Left lung (tissue), 4 donors: ENCODE measurements at regions not wholly inside any gene's neighbourhood (a gene's known extent, or its start where the extent isn't known, plus 50 kb on each side); places are given as distances from the start of the nearest gene placed in this dataset.
A peak's percentile ranks its signal among the peaks of the same experiment; 100 is the strongest.

Source experiments
- ATAC-seq: fragments of 200-7000 bp; cut with Tn5 transposase; one replicate; pipeline ENCODE4 v1.9.1; 2020; ENCODE audit warnings: moderate library complexity
- DNase-seq, 4 donors: peaks; one replicate each; pipeline ENCODE4 v3.0.0-alpha.2; 2013 to 2020
- H3K27ac ChIP-seq, 2 donors: fragments of 200-600 bp; sonication (generic) in 1 of 2; one replicate each; pipeline versions ENCODE4 v1.5.0 to v1.8.0; 2020 to 2021
- H3K27me3 ChIP-seq, 2 donors: fragments of 200-600 bp; sonication (generic) in 1 of 2; one replicate each; pipeline versions ENCODE4 v1.5.0 to v1.8.0; 2020 to 2021
- H3K36me3 ChIP-seq, 2 donors: fragments of 200-600 bp; sonication (generic) in 1 of 2; one replicate each; pipeline versions ENCODE4 v1.5.0 to v1.8.0; 2020 to 2021
- H3K4me1 ChIP-seq, 2 donors: fragments of 200-600 bp; one replicate each; pipeline ENCODE4 v1.8.0; 2021
- H3K4me3 ChIP-seq, 2 donors: fragments of 200-600 bp; sonication (generic) in 1 of 2; one replicate each; pipeline versions ENCODE4 v1.5.0 to v1.8.0; 2020 to 2021; ENCODE audit warnings: mild to moderate bottlenecking in 1 of 2
- H3K9me3 ChIP-seq, 2 donors: fragments of 200-600 bp; sonication (generic) in 1 of 2; one replicate each; pipeline versions ENCODE4 v1.5.0 to v1.8.0; 2020 to 2021
- intact Hi-C, 2 donors: fragments of 100-400 bp; cut with DNase I; formaldehyde crosslinking; loops; one replicate each; pipeline versions ENCODE4 v1.11.2 to v1.14.2; 2022
- TF ChIP-seq, protein P1 (sequence below), 2 donors: fragments of 200-600 bp; sonication (generic) in 1 of 2; IDR thresholded peaks; one replicate each; pipeline versions ENCODE4 v1.5.0 to v1.8.0; 2021; ENCODE audit warnings: antibody characterized with exemption in 2 of 2
- donor health status: DM: no; HTN: yes; CAD: no.
- donor health status: DM: no; HTN: no; CAD: no.

DNA sequence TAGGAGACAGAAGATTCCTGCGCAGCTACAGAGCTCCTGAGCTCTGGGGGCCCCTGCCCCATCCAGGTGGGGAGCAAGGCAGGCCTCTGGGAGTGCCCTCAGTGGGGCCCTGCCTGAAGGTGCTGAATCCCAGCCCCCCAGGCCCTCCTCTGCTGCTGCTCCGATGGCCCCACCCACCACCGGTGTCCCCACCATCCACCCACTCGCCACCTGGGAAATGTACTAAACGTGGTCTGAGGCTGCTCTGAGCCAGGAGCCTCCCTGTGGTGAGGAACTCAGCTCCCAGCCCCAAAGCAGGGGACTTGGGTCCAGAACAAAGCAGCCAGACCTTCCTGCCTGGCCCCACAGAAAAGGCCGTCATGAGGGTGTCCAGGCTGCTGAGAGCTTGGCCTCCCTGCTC is 289.4 kb downstream of the CTTN start:
- no peaks in the 10 kb centered on the region for H3K9me3 ChIP-seq
- H3K4me3 ChIP-seq, result no peak overlapping the region
- no peaks in the 10 kb centered on the region for H3K27me3 ChIP-seq
- intact Hi-C loops, result no loop called here
- DNase-seq, result peak in 1 of 4 donors; percentile 39
- ATAC-seq, result no peak
- no peak overlapping the region for H3K27ac ChIP-seq
- no peaks in the 10 kb centered on the region for H3K4me1 ChIP-seq
- TF ChIP-seq, protein P1, sequence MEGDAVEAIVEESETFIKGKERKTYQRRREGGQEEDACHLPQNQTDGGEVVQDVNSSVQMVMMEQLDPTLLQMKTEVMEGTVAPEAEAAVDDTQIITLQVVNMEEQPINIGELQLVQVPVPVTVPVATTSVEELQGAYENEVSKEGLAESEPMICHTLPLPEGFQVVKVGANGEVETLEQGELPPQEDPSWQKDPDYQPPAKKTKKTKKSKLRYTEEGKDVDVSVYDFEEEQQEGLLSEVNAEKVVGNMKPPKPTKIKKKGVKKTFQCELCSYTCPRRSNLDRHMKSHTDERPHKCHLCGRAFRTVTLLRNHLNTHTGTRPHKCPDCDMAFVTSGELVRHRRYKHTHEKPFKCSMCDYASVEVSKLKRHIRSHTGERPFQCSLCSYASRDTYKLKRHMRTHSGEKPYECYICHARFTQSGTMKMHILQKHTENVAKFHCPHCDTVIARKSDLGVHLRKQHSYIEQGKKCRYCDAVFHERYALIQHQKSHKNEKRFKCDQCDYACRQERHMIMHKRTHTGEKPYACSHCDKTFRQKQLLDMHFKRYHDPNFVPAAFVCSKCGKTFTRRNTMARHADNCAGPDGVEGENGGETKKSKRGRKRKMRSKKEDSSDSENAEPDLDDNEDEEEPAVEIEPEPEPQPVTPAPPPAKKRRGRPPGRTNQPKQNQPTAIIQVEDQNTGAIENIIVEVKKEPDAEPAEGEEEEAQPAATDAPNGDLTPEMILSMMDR (IDR thresholded peaks at IDR 0.05), result no peak
- H3K36me3 ChIP-seq, result no peaks in the 10 kb centered on the region

DNA sequence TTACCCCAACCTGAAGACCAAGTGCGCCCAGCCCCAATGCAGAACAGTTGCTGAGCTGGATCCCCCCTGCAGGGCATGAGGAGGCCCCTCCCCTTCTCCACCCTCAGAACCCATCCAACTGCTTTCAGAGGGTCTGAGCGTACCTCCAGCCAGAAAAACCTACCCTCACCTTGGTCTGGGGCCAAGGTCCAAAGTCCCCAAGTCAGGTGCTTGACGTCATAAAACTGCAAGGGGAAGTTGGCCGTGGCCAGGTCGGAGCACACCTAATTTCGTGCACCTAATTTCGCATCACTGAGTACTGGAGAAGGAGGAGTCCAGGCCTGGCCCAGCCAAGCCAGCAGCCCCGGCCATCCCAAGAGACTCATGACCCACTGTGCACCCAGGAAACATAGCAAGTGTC is 289.8 kb downstream of the CTTN start:
- ATAC-seq (no peak), DNase-seq (no peak)
- intact Hi-C loops, result no loop called here
- TF ChIP-seq, protein P1 (IDR thresholded peaks at IDR 0.05), result no peak
- no peaks in the 10 kb centered on the region for H3K36me3 ChIP-seq
- no peaks in the 10 kb centered on the region for H3K27me3 ChIP-seq
- H3K4me3 ChIP-seq, result no peak overlapping the region
- no peak overlapping the region for H3K27ac ChIP-seq
- no peaks in the 10 kb centered on the region for H3K4me1 ChIP-seq
- no peaks in the 10 kb centered on the region for H3K9me3 ChIP-seq

DNA sequence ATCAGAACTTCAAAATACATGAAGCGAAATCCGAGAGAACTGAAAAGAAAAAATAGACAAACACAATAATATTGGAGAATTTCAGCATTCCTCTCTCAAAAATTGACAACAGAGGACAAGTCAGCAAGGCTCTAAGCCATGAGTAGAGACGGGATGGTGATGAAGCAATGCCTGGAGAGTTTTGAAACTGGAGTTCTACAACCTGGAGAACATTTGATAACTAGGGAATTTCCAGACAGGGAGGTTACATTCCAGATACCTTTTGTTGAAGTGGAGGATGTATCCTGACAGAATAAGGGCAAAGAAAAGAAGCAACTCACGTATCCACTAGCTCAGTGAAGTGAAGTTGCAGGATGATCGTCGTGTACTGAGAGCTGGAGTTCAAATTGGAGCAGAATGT is 291.4 kb downstream of the CTTN start:
- Histone ChIP-seq H3K36me3 (no peaks in the 10 kb centered on the region), H3K4me3 (no peak overlapping the region), H3K4me1 (no peaks in the 10 kb centered on the region), H3K27ac (no peak overlapping the region), H3K27me3 (no peaks in the 10 kb centered on the region), H3K9me3 (no peaks in the 10 kb centered on the region)
- TF ChIP-seq, protein P1 (IDR thresholded peaks at IDR 0.05), result no peak
- intact Hi-C loops, result no loop called here
- no peak for ATAC-seq
- DNase-seq, result no peak

DNA sequence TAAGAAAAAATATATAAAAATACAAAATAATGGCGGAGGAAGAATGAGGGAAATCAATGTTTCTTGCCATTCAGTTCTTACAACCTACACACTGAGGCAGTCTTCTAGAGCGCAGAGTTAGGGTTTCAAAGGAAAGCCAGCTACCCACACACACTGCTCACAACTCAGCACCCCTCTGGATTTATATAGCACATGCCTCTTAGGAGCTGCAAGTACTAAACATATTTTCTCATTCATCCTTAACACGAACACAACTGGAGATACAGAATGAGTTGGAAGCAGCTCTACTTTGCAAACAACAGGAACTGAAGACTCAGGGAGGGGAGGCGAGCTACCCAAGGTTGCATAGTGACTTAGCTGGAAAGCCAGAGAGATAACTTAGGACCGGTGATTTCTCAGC is 293.8 kb downstream of the CTTN start:
- intact Hi-C loops, result no loop called here
- DNase-seq (no peak), ATAC-seq (no peak)
- H3K27me3 ChIP-seq, result no peaks in the 10 kb centered on the region
- no peaks in the 10 kb centered on the region for H3K4me1 ChIP-seq
- TF ChIP-seq, protein P1 (IDR thresholded peaks at IDR 0.05), result no peak
- H3K36me3 ChIP-seq, result no peaks in the 10 kb centered on the region
- no peaks in the 10 kb centered on the region for H3K9me3 ChIP-seq
- no peak overlapping the region for H3K27ac ChIP-seq
- no peak overlapping the region for H3K4me3 ChIP-seq

DNA sequence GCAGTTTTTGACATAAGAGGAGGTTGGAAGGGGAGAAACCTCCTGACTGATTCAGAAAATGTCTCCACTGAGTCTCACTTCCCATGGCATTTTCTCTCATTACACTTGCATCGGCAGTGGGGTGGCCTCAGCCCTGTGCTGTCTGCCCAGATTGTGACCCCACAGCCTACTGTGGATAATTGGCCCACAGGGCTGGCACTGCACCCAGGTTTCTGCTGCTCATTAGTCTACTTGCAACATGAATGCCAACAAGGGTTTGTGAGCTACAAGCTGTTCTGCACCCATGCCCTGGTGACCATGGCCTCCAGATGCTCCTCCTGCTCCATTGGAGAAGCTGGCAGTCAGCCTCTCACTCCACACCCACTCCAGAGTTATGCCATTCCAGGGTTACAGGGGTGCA is 296.0 kb downstream of the CTTN start:
- Histone ChIP-seq H3K27ac (no peak overlapping the region), H3K36me3 (no peaks in the 10 kb centered on the region), H3K4me1 (no peaks in the 10 kb centered on the region), H3K27me3 (no peaks in the 10 kb centered on the region), H3K9me3 (no peaks in the 10 kb centered on the region), H3K4me3 (no peak overlapping the region)
- no peak for DNase-seq
- no peak for ATAC-seq
- TF ChIP-seq, protein P1 (IDR thresholded peaks at IDR 0.05), result no peak
- intact Hi-C loops, result no loop called here
